Loucy (cell line): ENCODE measurements at regions not wholly inside any gene's neighbourhood (a gene's known extent, or its start where the extent isn't known, plus 50 kb on each side); places are given as distances from the start of the nearest gene placed in this dataset.

ENCODE experiments used
- EZH2phosphoT487 ChIP-seq: fragments of 200-600 bp; IDR thresholded peaks from 2 replicates; pipeline ENCODE4 v1.6.1; 2018; ENCODE audit warnings: antibody characterized with exemption, mild to moderate bottlenecking, moderate library complexity, borderline replicate concordance
- TF ChIP-seq, protein P1 (sequence below): fragments of 200-600 bp; sonication (generic); conservative IDR thresholded peaks from 2 replicates; pipeline ENCODE4 v1.5.1; 2014; ENCODE audit warnings: mild to moderate bottlenecking, antibody characterized with exemption, low read length

DNA sequence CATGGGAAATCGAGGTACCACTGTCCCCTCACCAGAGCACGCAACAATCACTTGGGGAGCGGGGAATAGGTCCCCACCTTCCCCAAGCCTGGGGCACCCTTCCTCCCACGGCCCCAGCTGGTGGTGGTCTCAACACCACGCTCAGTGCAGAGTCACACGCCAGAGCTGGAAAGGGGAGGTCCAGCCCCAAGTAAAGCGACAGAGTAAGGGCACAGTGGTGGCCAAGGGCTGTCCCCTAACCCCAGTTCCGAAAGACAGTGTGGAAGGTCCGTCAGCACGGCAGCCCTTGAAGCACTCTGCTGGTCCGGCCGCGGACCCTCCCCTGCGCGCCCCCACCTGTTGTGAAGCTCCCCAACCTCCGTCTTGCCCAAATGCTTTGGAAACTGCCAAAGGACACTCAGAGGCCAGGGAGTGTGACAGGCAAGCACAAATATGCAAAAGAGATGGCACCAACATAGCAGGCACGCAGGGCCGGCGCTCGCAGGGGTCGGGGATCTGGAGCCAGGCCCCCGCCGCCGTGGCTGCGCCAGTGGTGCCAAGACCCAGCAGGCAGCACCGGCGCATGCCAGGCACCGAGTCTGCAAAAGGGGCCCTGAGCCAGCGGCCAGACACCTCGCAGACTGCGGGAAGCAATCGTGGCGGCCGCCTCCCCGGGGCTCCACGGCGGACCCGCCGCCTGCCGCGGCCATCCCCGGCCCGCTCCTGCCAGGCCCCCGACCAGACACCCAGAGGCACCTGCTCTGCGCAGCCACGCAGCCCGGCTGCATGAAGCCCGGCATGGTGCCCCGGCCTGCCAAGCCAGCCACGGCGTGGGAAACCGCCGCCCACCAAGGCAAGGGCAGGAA lies 51.6 kb upstream of the SRRM3 start:
- TF ChIP-seq, protein P1, sequence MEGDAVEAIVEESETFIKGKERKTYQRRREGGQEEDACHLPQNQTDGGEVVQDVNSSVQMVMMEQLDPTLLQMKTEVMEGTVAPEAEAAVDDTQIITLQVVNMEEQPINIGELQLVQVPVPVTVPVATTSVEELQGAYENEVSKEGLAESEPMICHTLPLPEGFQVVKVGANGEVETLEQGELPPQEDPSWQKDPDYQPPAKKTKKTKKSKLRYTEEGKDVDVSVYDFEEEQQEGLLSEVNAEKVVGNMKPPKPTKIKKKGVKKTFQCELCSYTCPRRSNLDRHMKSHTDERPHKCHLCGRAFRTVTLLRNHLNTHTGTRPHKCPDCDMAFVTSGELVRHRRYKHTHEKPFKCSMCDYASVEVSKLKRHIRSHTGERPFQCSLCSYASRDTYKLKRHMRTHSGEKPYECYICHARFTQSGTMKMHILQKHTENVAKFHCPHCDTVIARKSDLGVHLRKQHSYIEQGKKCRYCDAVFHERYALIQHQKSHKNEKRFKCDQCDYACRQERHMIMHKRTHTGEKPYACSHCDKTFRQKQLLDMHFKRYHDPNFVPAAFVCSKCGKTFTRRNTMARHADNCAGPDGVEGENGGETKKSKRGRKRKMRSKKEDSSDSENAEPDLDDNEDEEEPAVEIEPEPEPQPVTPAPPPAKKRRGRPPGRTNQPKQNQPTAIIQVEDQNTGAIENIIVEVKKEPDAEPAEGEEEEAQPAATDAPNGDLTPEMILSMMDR: no peak
- no peak for TF ChIP-seq EZH2phosphoT487
